Suprapubic skin (tissue), 4 donors: ENCODE measurements at regions not wholly inside any gene's neighbourhood (a gene's known extent, or its start where the extent isn't known, plus 50 kb on each side); places are given as distances from the start of the nearest gene placed in this dataset.

Experiments
- CTCF ChIP-seq, 2 donors: fragments of 200-600 bp in 1 of 2; fragments of 450-650 bp in 1 of 2; sonication (generic) in 1 of 2; IDR thresholded peaks; one replicate each; pipeline ENCODE4 v1.5.1; 2016 to 2019; ENCODE audit warnings: antibody characterized with exemption in 2 of 2, mild to moderate bottlenecking in 1 of 2, moderate library complexity in 1 of 2
- EP300 ChIP-seq: sonication (generic); formaldehyde crosslinking; IDR thresholded peaks from one replicate; pipeline ENCODE4 v1.6.1; 2017; ENCODE audit warnings: antibody characterized with exemption
- POLR2A ChIP-seq, 2 donors: fragments of 450-650 bp; IDR thresholded peaks; one replicate each; pipeline ENCODE4 v1.6.1; 2017; ENCODE audit warnings: antibody characterized with exemption in 2 of 2, mild to moderate bottlenecking in 2 of 2, moderate library complexity in 2 of 2
- POLR2AphosphoS5 ChIP-seq, 3 donors: sonication (generic); formaldehyde crosslinking; IDR thresholded peaks; one replicate each; pipeline ENCODE4 v1.6.1; 2017; ENCODE audit warnings: antibody characterized with exemption in 3 of 3

- no peak for TF ChIP-seq POLR2AphosphoS5 (IDR thresholded peaks at IDR 0.05)
- TF ChIP-seq CTCF (IDR thresholded peaks at IDR 0.05) = no peak
- TF ChIP-seq EP300 = no peak
- TF ChIP-seq POLR2A (IDR thresholded peaks at IDR 0.05) = no peak
These were observed 63.0 kb upstream of the NXT1 start for GRCh38 chr20:23287354-23288190.
